Stimulated activated naive B cell treated with anti-CD40 and anti-IgM and Interleukin-4, amounts not matched to agents 10 μg/mL and 1 μg/mL and 100 μg/mL, for 72 hours (primary cell): ENCODE measurements at regions not wholly inside any gene's neighbourhood (a gene's known extent, or its start where the extent isn't known, plus 50 kb on each side); places are given as distances from the start of the nearest gene placed in this dataset.
"Not testable (repeated sequence)": the region's sequence is repeated elsewhere in the genome, so short reads cannot be mapped to it uniquely, and the experiment has no call there.

Experiments
- ATAC-seq, 2 donors: fragments of 150-1000 bp; cut with Tn5 transposase; replicated peaks; 2 replicates each; pipeline ENCODE4 v1.10.0; 2021; ENCODE audit warnings: moderate library complexity in 1 of 2
- DNase-seq: peaks from one replicate; pipeline ENCODE4 v3.0.0; 2021
- H3K27ac Mint-ChIP-seq: one replicate; pipeline ENCODE4 v1.8.0; 2022; ENCODE audit warnings: mild to moderate bottlenecking, mixed read lengths
- H3K27me3 Mint-ChIP-seq, 2 donors: one replicate each; pipeline ENCODE4 v1.8.0; 2022; ENCODE audit warnings: mixed read lengths in 2 of 2
- H3K36me3 Mint-ChIP-seq, 2 donors: one replicate each; pipeline ENCODE4 v1.8.0; 2022; ENCODE audit warnings: mixed read lengths in 2 of 2, mild to moderate bottlenecking in 1 of 2
- H3K4me1 Mint-ChIP-seq, 2 donors: one replicate each; pipeline ENCODE4 v1.8.0; 2022; ENCODE audit warnings: mixed read lengths in 2 of 2, mild to moderate bottlenecking in 1 of 2
- H3K4me3 Mint-ChIP-seq, 2 donors: one replicate each; pipeline ENCODE4 v1.8.0; 2022; ENCODE audit warnings: mild to moderate bottlenecking in 2 of 2, mixed read lengths in 2 of 2, moderate library complexity in 1 of 2
- H3K9me3 Mint-ChIP-seq, 2 donors: one replicate each; pipeline ENCODE4 v1.8.0; 2022; ENCODE audit warnings: mixed read lengths in 2 of 2, mild to moderate bottlenecking in 1 of 2

DNA sequence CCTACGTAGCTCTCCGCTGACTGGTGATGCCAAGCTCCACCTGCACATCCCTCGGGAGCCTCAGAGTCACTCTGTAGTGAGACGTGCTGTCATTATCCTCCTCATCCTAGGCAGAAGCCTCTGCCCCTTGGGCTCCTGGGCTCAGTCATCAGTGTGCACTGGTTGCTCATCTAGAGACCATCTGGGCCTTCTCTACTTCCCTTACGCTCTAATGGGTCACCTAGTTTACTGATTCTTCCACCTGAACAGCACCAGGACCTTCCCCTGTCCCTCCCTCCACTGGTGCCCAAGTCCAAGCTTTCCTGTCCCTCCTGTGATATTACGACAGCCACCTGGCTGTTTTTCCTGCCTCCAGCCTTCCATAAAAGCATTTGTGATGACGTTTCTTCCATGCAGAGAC is 136.1 kb upstream of the ERRFI1 start:
- Mint-ChIP-seq H3K4me1 (peaks cover 4 to 5% of the 10 kb centered on the region in 2 donors), H3K27ac (no peak overlapping the region), H3K27me3 (peaks cover 27 to 35% of the 10 kb centered on the region in 2 donors), H3K4me3 (no peak overlapping the region), H3K36me3 (no peaks in the 10 kb centered on the region), H3K9me3 (peaks cover 0 to 4% of the 10 kb centered on the region in 2 donors)
- ATAC-seq (no peak), DNase-seq (no peak)

DNA sequence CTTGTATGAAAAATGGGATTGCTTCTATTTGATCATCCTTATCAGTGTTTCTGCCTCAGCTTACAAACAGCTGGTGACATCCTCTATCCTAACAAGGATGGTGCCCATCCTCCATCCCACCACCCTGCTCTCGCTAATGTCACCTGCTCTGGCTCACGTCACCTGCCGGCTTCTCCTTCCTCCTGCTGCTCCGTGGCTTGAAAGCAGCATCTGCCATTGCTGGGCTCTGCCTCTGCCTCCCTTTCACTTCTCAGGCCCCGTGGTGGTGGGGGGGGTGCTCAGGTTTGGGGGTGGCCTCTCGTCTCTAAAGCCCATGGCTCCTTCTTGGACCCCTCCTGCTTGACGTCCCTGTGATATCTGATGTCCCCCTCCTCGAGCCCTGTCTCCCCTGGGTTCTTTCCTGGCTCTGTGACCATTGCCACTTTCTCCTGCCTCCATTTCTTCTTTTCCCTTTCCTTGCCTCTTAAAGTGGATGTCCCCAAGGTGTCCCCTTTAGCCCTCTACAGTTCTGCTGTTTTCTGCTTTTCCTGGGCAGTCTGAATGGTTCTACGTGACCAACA is 135.5 kb upstream of the ERRFI1 start:
- Mint-ChIP-seq H3K27me3 (peaks cover 32 to 40% of the 10 kb centered on the region in 2 donors), H3K9me3 (peaks cover 0 to 4% of the 10 kb centered on the region in 2 donors), H3K36me3 (no peaks in the 10 kb centered on the region), H3K4me1 (peaks cover 0 to 2% of the 10 kb centered on the region in 2 donors), H3K27ac (no peak overlapping the region), H3K4me3 (no peak overlapping the region)
- DNase-seq (no peak), ATAC-seq (no peak)

DNA sequence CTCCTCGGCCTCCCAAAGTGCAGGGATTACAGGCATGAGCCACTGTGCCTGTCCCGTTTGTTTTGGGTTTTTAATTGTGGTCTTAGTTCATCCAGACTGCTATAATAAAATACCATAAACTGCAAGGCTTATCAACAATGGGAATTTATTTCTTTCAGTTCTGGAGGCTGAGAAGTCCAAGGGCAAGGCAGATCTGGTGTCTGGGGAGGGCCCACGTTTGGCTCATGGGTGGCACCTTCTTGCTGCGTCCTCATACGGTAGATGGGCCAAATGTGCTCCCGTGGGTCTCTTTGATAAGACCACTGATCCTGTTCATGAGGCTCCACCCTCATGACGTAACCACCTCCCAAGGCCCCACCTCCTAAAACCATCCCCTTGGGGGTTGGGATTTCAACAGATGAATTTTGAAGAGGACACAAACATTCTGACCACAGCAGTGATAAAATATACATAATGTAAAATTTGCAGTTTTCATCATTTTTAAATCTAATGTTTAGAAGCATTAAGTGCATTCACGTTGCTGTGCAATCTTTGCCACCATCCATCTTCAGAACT is 133.4 kb upstream of the ERRFI1 start:
- Mint-ChIP-seq H3K9me3 (peaks cover 0 to 1% of the 10 kb centered on the region in 2 donors), H3K27ac (no peak overlapping the region), H3K4me3 (no peak overlapping the region), H3K36me3 (no peaks in the 10 kb centered on the region), H3K27me3 (peaks cover 31 to 50% of the 10 kb centered on the region in 2 donors), H3K4me1 (peaks cover 0 to 3% of the 10 kb centered on the region in 2 donors)
- no peak for ATAC-seq
- no peak for DNase-seq

GRCh38 chr1:8158995-8159394 is 132.9 kb upstream of the ERRFI1 start:
- Mint-ChIP-seq H3K36me3 (no peaks in the 10 kb centered on the region), H3K4me3 (no peak overlapping the region), H3K27me3 (peaks cover 35 to 54% of the 10 kb centered on the region in 2 donors), H3K9me3 (peaks cover 0 to 1% of the 10 kb centered on the region in 2 donors), H3K4me1 (peaks cover 0 to 3% of the 10 kb centered on the region in 2 donors), H3K27ac (no peak overlapping the region)
- DNase-seq, result no peak
- ATAC-seq, result no peak

DNA sequence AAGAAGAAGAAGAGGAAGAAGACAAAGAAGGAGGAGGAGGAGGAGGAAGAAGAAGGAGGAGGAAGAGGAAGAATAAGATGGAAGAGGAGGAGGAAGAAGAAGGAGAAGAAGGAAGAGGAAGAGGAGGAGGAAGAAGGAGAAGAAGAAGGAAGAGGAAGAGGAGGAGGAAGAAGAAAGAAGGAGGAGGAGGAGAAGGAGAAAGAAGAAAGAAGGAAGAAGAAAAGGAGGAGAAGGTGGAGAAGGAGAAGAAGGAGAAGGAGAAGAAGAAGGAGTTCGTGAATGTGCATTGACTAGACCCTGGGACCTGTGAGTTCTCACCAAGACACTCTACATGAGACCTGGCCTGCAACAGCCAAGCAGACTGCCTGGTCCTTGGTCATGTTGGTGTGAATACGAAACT is 131.7 kb upstream of the ERRFI1 start:
- peaks cover 5% of the 10 kb centered on the region in 2 donors for H3K9me3 Mint-ChIP-seq
- H3K4me1 Mint-ChIP-seq, result peaks cover 0 to 3% of the 10 kb centered on the region in 2 donors
- H3K27me3 Mint-ChIP-seq, result peaks cover 38 to 54% of the 10 kb centered on the region in 2 donors
- H3K36me3 Mint-ChIP-seq, result no peaks in the 10 kb centered on the region
- no peak overlapping the region for H3K4me3 Mint-ChIP-seq
- no peak for ATAC-seq
- no peak overlapping the region for H3K27ac Mint-ChIP-seq
- DNase-seq, result no peak

DNA sequence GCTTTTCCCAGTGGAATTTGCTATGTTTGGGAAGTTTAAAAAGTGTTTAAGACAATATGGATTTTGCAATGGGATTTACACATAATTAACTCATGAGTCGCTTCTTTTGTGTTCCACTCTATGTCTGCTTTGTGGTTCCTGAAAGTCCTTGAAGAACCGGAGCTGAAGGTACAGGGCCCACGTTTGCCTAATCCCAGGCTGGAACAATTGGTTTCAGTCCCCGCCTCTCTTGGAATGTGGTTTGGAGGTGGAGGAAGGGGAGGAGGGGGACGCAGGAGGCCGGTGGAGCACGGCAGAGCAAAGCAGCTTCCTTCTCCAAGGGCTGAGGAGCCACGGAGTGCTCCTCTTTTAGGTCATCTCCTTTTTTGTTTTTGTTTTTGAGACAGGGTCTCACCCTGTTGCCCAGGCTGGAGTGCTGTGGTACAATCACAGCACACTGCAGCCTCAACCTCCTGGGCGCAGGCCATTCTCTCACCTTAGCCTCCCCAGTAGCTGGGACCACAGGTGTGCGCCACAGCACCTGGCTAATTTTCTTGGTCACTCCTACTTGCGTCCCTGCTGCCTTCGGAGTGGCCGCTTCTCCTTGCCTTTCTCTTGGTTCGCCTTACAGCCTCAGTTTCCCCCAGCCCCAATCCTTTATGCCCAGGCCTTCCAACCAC is 129.5 kb upstream of the ERRFI1 start:
- Mint-ChIP-seq H3K27me3 (peaks cover 36 to 57% of the 10 kb centered on the region in 2 donors), H3K9me3 (peaks cover 5 to 7% of the 10 kb centered on the region in 2 donors), H3K4me1 (peaks cover 0 to 3% of the 10 kb centered on the region in 2 donors), H3K27ac (no peak overlapping the region), H3K36me3 (no peaks in the 10 kb centered on the region), H3K4me3 (no peak overlapping the region)
- ATAC-seq, result no peak
- DNase-seq, result no peak

DNA sequence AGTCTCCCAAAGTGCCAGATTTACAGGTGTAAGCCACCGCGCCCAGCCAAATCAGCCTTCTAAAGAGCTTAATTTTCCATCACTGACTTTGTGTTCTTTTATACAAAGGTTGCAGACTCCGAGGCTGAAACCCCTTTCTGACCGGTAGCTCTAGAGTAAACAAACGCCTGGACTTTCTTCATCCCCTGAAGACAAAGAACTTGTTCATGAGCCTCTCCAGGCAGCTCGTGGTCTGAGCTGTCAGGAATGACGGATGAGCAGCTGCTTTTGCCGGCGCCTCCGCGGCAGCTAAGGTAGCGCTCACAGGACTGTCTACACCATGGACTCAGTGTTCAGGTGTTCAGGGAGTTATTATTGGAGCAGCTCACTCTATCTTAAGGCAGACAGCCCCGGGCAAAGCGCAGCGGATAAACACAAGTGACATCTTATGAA is 128.5 kb upstream of the ERRFI1 start:
- H3K9me3 Mint-ChIP-seq, result peaks cover 5 to 8% of the 10 kb centered on the region in 2 donors
- no peak overlapping the region for H3K27ac Mint-ChIP-seq
- ATAC-seq (no peak), DNase-seq (no peak)
- peaks cover 37 to 60% of the 10 kb centered on the region in 2 donors for H3K27me3 Mint-ChIP-seq
- no peak overlapping the region for H3K4me3 Mint-ChIP-seq
- H3K36me3 Mint-ChIP-seq, result no peaks in the 10 kb centered on the region
- H3K4me1 Mint-ChIP-seq, result peaks cover 0 to 3% of the 10 kb centered on the region in 2 donors

GRCh38 chr1:8153961-8154360 is 127.9 kb upstream of the ERRFI1 start:
- H3K27ac Mint-ChIP-seq, result no peak overlapping the region
- H3K4me3 Mint-ChIP-seq, result no peak overlapping the region
- DNase-seq (no peak), ATAC-seq (no peak)
- H3K27me3 Mint-ChIP-seq, result peaks cover 37 to 57% of the 10 kb centered on the region in 2 donors
- H3K4me1 Mint-ChIP-seq, result peaks cover 0 to 2% of the 10 kb centered on the region in 2 donors
- peaks cover 5 to 8% of the 10 kb centered on the region in 2 donors for H3K9me3 Mint-ChIP-seq
- no peaks in the 10 kb centered on the region for H3K36me3 Mint-ChIP-seq

- DNase-seq, result no peak
Measured at GRCh38 chr1:8152731-8153702, 126.9 kb upstream of the ERRFI1 start.

DNA sequence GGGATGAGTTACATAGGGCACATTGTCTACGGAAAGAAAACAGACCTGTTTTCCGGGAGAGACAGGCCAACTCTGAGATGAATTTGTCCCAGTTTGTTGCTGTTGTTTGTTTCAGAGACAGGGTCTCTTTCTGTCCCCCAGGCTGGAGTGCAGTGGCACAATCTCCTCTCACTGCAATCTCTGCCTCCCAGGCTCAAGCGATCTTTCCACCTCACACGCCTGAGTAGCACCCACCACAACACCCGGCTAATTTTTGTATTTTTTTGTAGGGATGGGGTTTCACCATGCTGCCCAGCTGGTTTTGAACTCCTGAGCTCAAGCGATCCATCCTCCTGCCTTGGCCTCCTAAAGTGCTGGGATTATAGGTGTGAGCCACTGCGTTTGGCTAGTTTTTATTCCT is 125.5 kb upstream of the ERRFI1 start:
- no peaks in the 10 kb centered on the region for H3K36me3 Mint-ChIP-seq
- DNase-seq (no peak), ATAC-seq (no peak)
- peaks cover 0 to 1% of the 10 kb centered on the region in 2 donors for H3K4me1 Mint-ChIP-seq
- peaks cover 37 to 54% of the 10 kb centered on the region in 2 donors for H3K27me3 Mint-ChIP-seq
- H3K9me3 Mint-ChIP-seq, result peaks cover 5 to 8% of the 10 kb centered on the region in 2 donors
- no peak overlapping the region for H3K27ac Mint-ChIP-seq
- no peak overlapping the region for H3K4me3 Mint-ChIP-seq

More at GRCh38 chr1:8152731-8153702, 126.9 kb upstream of the ERRFI1 start:
- peak; percentile 34 to 36 for ATAC-seq
- peaks cover 5 to 8% of the 10 kb centered on the region in 2 donors for H3K9me3 Mint-ChIP-seq
- H3K4me3 Mint-ChIP-seq, result no peak overlapping the region
- H3K27me3 Mint-ChIP-seq, result peaks cover 38 to 63% of the 10 kb centered on the region in 2 donors
- H3K4me1 Mint-ChIP-seq, result peaks cover 0 to 1% of the 10 kb centered on the region in 2 donors
- H3K36me3 Mint-ChIP-seq, result no peaks in the 10 kb centered on the region
- H3K27ac Mint-ChIP-seq, result no peak overlapping the region

GRCh38 chr1:8149756-8150155 is 123.6 kb upstream of the ERRFI1 start:
- not testable (repeated sequence) for ATAC-seq, H3K27ac Mint-ChIP-seq, H3K9me3 Mint-ChIP-seq, H3K4me1 Mint-ChIP-seq, H3K4me3 Mint-ChIP-seq, H3K36me3 Mint-ChIP-seq, DNase-seq
- H3K27me3 Mint-ChIP-seq, result peaks cover 41 to 49% of the 10 kb centered on the region in 2 donors

DNA sequence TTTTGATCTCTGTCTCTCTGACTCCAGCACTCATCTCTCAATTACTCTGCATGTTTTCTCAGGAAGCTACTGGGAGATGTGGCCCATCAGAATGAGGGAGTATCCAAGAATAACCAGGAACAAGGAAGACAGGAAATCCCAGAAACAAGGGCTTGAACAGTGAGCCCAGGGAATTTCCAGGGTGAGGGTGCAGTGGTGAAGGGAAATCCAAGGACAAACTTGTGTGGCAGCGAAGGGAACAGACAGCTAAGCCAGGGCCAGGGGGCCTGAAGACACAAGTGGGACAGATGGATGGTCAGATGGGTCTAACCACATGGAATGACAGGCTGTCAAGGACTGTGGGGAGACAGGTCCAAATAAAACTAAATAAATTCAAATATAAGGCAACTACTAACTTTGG is 121.8 kb upstream of the ERRFI1 start:
- H3K27ac Mint-ChIP-seq, result no peak overlapping the region
- ATAC-seq, result no peak
- no peaks in the 10 kb centered on the region for H3K4me1 Mint-ChIP-seq

GRCh38 chr1:8146257-8146855 is 120.2 kb upstream of the ERRFI1 start:
- DNase-seq, result no peak

More for the DNA sequence above, 121.8 kb upstream of the ERRFI1 start:
- no peaks in the 10 kb centered on the region for H3K36me3 Mint-ChIP-seq
- H3K9me3 Mint-ChIP-seq, result peaks cover 0 to 3% of the 10 kb centered on the region in 2 donors
- DNase-seq, result no peak
- H3K27me3 Mint-ChIP-seq, result peaks cover 43 to 52% of the 10 kb centered on the region in 2 donors
- no peak overlapping the region for H3K4me3 Mint-ChIP-seq

More at GRCh38 chr1:8146257-8146855, 120.2 kb upstream of the ERRFI1 start:
- Mint-ChIP-seq H3K27ac (no peak overlapping the region), H3K4me1 (peaks cover 0 to 2% of the 10 kb centered on the region in 2 donors), H3K9me3 (peaks cover 0 to 1% of the 10 kb centered on the region in 2 donors), H3K27me3 (peaks cover 35 to 44% of the 10 kb centered on the region in 2 donors), H3K36me3 (no peaks in the 10 kb centered on the region), H3K4me3 (no peak overlapping the region)
- ATAC-seq, result no peak
